Stimulated activated naive CD8-positive, alpha-beta T cell treated with anti-CD3 and anti-CD28 coated beads, Interleukin-15, amount 100 ng/mL, for 72 hours (primary cell): ENCODE measurements at regions not wholly inside any gene's neighbourhood (a gene's known extent, or its start where the extent isn't known, plus 50 kb on each side); places are given as distances from the start of the nearest gene placed in this dataset.

Experiments
- ATAC-seq: fragments of 150-1000 bp; cut with Tn5 transposase; 2 replicates; pipeline ENCODE4 v1.10.0; 2021; ENCODE audit warnings: mild to moderate bottlenecking, moderate library complexity
- DNase-seq, 2 donors: peaks; one replicate each; pipeline ENCODE4 v3.0.0; 2021 to 2022
- H3K27ac Mint-ChIP-seq, 2 donors: one replicate each; pipeline ENCODE4 v1.8.0; 2022; ENCODE audit warnings: mild to moderate bottlenecking in 2 of 2, mixed read lengths in 2 of 2, moderate library complexity in 2 of 2
- H3K27me3 Mint-ChIP-seq: one replicate; pipeline ENCODE4 v1.8.0; 2022; ENCODE audit warnings: mixed read lengths
- H3K4me1 Mint-ChIP-seq: one replicate; pipeline ENCODE4 v1.8.0; 2022; ENCODE audit warnings: mild to moderate bottlenecking, mixed read lengths
- H3K4me3 Mint-ChIP-seq, 2 donors: one replicate each; pipeline ENCODE4 v1.8.0; 2022; ENCODE audit warnings: mild to moderate bottlenecking in 2 of 2, mixed read lengths in 2 of 2, moderate library complexity in 1 of 2
- H3K9me3 Mint-ChIP-seq, 2 donors: one replicate each; pipeline ENCODE4 v1.8.0; 2022; ENCODE audit warnings: mixed read lengths in 2 of 2

DNA sequence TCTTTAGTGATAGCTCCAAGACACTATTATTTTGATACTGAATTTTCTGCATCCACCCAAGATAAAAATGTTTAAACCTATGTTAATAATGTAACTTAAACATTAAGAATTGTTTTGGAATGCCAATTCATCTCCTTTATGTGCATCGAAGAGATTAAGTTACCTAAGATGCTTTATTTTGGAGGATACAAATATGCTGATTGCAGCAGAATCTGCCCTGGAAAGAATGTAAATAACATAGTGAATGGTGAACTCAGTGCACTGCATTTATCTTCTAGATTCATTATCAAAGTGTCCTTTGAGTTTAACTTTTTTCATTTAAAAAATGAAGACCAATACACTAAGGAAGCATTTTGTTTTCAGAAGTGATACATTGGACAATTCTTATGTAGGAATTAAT lies 757.2 kb downstream of the MRPL39 start:
- no peaks in the 10 kb centered on the region for H3K27me3 Mint-ChIP-seq
- peaks cover 0 to 7% of the 10 kb centered on the region in 2 donors for H3K9me3 Mint-ChIP-seq
- ATAC-seq (no peak), DNase-seq (no peak)
- H3K4me1 Mint-ChIP-seq: no peaks in the 10 kb centered on the region
- no peak overlapping the region for H3K27ac Mint-ChIP-seq
- H3K4me3 Mint-ChIP-seq: no peak overlapping the region

DNA sequence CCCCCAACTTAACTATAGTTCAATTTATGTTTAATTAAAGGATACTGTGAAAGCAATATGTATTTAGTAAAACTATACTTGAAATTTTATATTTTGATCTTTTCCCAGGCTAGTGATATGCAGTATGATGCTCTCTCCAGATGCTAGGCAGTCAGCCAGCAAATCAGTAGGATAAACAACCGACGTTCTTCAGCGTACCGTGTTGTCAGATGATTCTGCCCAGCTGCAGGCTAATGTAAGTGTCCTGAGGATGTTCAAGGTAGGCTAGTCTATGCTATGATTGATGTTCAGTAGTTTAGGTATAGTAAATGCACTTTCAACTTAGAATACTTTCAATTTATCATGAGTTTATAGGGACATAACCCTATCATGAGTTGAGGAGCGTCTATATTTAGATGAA lies 762.6 kb downstream of the MRPL39 start:
- Mint-ChIP-seq H3K4me3 (no peak overlapping the region), H3K27me3 (no peaks in the 10 kb centered on the region), H3K4me1 (no peaks in the 10 kb centered on the region), H3K27ac (no peak overlapping the region), H3K9me3 (peaks cover 0 to 9% of the 10 kb centered on the region in 2 donors)
- no peak for DNase-seq
- ATAC-seq: no peak

DNA sequence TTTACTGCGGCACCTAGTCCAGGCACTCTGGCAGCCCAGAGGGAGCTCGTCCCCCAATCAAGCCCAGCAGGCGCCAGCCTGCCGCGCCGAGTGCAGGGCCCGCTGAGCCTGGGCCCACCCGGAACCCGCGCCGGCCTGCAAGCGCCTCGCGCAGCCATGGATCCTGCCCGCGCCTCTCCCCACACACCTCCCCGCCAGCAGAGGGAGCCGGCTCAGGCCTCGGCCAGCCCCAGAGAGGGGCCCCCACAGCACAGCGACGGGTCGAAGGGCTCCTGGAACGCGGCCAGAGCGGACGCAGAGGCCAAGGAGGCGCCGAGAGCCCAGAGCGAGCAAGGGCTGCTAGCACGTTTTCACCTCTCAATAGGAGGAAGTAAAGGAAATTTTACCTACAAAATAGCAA lies 767.0 kb downstream of the MRPL39 start:
- no peak overlapping the region for H3K4me3 Mint-ChIP-seq
- no peaks in the 10 kb centered on the region for H3K27me3 Mint-ChIP-seq
- DNase-seq: no peak

DNA sequence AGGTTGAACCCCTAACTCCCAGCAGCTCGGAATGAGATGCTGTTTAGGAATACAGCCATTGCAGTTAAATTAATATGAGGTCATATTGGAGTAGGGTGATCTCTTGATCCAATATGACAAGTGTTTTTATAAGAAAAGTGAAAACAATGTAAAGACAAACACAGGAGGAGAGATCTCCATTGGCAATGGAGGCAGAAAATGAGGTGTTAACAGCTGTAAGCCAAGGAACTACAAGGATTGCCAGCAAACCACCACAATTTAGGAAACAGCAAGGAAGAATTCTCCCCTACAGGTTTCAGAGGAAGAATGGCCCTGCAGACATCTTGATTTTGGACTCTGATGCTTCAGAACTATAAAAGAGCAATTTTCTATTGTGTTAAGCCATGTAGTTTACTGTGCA lies 774.3 kb downstream of the MRPL39 start:
- Mint-ChIP-seq H3K9me3 (no peaks in the 10 kb centered on the region), H3K4me1 (no peaks in the 10 kb centered on the region), H3K27ac (no peak overlapping the region), H3K27me3 (no peaks in the 10 kb centered on the region), H3K4me3 (no peak overlapping the region)
- ATAC-seq (no peak), DNase-seq (no peak)

More for the DNA sequence above, 767.0 kb downstream of the MRPL39 start:
- Mint-ChIP-seq H3K9me3 (peaks cover 5 to 17% of the 10 kb centered on the region in 2 donors), H3K4me1 (no peaks in the 10 kb centered on the region), H3K27ac (no peak overlapping the region)
- no peak for ATAC-seq

DNA sequence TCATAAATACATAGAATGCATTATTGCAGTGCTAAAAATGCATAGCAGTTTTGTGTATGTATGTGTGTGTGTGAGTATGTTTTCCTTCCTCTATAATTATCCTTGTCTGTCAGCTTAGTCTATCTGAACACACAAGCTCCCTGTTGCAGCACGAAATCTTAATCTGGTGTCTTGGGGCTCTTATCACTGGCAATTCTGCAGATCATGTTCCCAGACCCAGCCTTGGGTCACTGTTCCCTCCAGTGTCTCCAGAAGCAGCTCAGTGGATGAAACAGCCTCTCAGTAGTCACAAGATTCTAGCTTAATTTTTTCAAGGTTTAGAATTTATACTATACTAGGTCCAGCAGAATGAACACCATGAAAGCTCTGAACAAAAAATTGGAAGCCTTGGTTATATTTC lies 777.9 kb downstream of the MRPL39 start:
- H3K4me3 Mint-ChIP-seq: no peak overlapping the region
- no peaks in the 10 kb centered on the region for H3K9me3 Mint-ChIP-seq
- ATAC-seq (no peak), DNase-seq (no peak)
- no peak overlapping the region for H3K27ac Mint-ChIP-seq
- H3K27me3 Mint-ChIP-seq: no peaks in the 10 kb centered on the region
- no peaks in the 10 kb centered on the region for H3K4me1 Mint-ChIP-seq

DNA sequence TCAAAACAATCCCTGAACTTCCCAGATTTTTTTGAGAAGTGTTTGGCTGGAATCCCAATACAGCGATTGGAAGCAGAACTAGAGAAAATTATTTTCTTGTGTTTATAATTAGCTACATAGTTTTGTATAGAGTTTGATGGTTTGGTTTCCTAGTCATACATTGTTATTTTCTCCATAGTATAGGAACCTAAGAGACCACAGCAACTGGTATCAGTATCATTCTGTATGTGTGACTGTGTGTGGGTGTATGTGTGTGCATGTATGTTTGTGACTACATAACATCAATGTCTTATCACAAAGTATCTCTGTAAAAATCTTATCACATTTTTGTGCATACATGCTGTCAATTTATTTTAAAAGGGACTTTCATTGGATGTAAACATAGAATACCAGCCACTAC lies 780.5 kb downstream of the MRPL39 start:
- Mint-ChIP-seq H3K4me3 (no peak overlapping the region), H3K27ac (no peak overlapping the region), H3K27me3 (no peaks in the 10 kb centered on the region), H3K9me3 (no peaks in the 10 kb centered on the region), H3K4me1 (no peaks in the 10 kb centered on the region)
- DNase-seq (no peak), ATAC-seq (no peak)

DNA sequence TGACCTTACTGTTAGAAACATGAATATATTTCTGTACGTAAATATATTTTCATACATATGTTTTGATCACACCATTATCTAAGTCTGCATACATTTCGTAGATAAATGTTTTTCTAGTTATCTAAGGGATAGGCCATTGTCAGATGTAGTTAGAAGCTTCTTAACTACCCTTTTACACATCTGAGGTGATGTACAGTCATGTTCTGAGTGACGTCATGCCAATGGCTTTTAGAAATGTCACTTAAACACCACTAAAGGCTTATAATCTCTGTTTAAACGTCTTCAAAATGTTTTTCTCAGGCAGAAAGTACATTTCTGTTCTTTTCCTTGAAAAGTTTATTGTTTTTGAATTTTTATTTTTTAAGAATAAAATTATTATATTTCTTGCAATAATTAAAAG lies 781.9 kb downstream of the MRPL39 start:
- no peak for DNase-seq
- no peak for ATAC-seq
- Mint-ChIP-seq H3K4me1 (no peaks in the 10 kb centered on the region), H3K9me3 (no peaks in the 10 kb centered on the region), H3K27me3 (no peaks in the 10 kb centered on the region), H3K4me3 (no peak overlapping the region), H3K27ac (no peak overlapping the region)

DNA sequence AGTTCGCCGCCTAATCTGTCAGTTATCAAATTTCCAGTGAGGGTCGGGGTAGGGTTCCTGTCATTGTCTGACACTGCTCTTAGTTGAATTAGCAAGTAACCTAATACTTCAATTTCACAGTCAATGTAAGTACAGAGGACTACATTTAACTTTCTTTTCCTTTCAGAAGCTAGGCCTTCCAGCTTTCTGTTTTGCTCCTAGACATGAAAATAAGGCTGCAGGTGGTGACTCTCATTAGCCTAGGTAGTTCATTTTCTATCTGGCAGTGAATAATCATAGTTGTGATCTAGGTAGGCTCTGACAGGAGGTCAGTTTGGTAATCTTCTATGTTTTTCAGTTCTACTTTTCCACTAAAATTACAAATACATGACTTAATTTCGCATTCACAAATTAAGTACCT lies 783.1 kb downstream of the MRPL39 start:
- no peaks in the 10 kb centered on the region for H3K27me3 Mint-ChIP-seq
- H3K9me3 Mint-ChIP-seq: no peaks in the 10 kb centered on the region
- no peak for ATAC-seq
- no peak overlapping the region for H3K27ac Mint-ChIP-seq
- DNase-seq: no peak
- no peaks in the 10 kb centered on the region for H3K4me1 Mint-ChIP-seq
- no peak overlapping the region for H3K4me3 Mint-ChIP-seq

DNA sequence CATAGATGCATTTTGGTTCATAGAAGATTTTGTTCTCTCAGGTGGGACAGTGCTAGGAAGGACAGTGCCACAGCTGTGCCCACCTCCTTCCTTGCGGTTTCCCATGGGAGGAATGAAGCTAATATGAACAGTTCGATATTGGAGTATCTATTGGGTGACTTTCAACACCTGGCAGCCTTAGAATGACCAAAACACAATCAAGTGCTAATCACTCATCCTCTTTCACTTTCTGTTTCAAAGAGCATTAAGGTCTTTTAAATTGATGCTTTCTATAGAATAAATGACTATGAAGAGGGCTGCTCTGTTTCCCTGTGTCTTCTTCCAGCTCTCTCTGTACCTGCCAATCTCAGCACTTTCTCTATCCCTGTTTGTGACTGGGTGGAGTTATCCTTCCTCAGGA lies 784.0 kb downstream of the MRPL39 start:
- Mint-ChIP-seq H3K4me3 (no peak overlapping the region), H3K27me3 (no peaks in the 10 kb centered on the region), H3K4me1 (no peaks in the 10 kb centered on the region), H3K9me3 (no peaks in the 10 kb centered on the region), H3K27ac (no peak overlapping the region)
- no peak for ATAC-seq
- no peak for DNase-seq

DNA sequence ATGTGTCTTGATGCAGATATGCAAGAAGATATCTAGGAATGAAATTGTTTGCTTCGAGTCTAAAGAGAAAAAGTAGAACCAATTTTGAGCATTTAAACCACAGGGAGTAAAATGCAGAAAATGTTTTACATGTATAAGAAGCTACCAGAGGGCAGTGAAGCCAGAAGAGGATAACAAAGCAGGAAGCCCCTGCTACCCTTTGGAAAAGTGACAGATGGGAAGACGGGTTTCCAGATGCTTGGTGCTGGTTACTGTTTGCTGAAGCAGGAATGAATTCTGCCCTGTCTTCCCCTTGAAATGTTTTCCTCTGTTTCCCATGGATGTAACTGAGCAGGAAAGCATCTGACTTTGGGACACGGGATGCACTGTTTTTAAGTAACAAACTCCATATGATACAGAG lies 822.2 kb downstream of the MRPL39 start:
- ATAC-seq (no peak), DNase-seq (no peak)
- H3K27ac Mint-ChIP-seq: no peak overlapping the region
- no peaks in the 10 kb centered on the region for H3K27me3 Mint-ChIP-seq
- no peaks in the 10 kb centered on the region for H3K4me1 Mint-ChIP-seq
- no peak overlapping the region for H3K4me3 Mint-ChIP-seq
- H3K9me3 Mint-ChIP-seq: no peaks in the 10 kb centered on the region

DNA sequence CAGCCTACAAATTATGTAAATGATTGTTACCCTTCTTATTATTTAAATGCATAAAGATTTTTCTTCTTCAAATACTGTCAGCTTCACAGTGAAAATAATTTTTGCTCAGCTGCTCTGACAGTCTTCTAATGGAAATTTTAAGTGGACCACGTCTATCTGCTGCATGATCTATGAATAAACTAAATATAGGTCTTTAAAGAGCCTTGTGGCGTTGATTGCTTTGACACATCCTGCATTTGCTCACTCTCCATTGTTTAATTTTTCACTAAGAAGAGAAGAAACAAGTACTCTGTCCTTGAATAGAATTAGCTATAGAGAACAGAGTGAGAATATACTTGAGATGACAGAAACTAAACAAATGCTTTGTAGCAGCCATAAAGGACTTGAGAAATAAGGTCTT lies 826.1 kb downstream of the MRPL39 start:
- no peaks in the 10 kb centered on the region for H3K4me1 Mint-ChIP-seq
- H3K9me3 Mint-ChIP-seq: no peaks in the 10 kb centered on the region
- H3K27ac Mint-ChIP-seq: no peak overlapping the region
- no peak overlapping the region for H3K4me3 Mint-ChIP-seq
- no peaks in the 10 kb centered on the region for H3K27me3 Mint-ChIP-seq
- no peak for DNase-seq
- ATAC-seq: no peak

DNA sequence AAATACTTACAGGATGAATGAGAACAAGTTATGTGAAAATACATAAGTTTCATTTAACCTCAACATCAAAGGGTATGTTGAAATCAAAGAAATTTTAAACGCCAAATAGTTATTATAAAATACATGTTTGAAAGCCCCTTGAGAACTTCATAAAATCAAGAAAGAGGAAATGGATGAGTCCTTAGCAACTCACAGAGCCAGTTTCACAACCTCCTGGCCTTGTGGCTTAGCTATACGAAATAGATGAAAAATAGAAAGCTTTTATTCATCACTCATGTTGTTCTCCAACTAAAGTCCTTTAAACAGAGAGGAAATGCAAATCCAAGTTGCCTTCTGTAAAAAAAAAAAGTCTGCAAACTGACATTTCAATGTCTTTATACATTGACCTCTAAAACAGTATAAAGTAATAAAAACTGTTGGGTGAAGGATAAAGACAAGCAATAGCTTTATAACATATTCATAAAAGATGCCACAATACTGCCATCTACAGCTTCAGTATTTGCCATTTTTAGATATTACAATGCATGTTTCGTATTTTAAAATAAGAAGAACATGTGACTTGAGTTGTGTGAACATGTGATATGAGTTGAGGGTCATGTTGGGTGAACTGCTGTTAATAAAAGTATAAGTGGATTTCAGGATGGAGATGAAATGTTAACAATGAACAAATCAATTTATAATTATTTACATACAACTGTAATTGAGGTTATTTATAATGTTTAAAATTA lies 847.8 kb downstream of the MRPL39 start:
- Mint-ChIP-seq H3K27ac (no peak overlapping the region), H3K4me1 (no peaks in the 10 kb centered on the region), H3K9me3 (no peaks in the 10 kb centered on the region), H3K27me3 (no peaks in the 10 kb centered on the region), H3K4me3 (no peak overlapping the region)
- ATAC-seq: no peak
- no peak for DNase-seq

DNA sequence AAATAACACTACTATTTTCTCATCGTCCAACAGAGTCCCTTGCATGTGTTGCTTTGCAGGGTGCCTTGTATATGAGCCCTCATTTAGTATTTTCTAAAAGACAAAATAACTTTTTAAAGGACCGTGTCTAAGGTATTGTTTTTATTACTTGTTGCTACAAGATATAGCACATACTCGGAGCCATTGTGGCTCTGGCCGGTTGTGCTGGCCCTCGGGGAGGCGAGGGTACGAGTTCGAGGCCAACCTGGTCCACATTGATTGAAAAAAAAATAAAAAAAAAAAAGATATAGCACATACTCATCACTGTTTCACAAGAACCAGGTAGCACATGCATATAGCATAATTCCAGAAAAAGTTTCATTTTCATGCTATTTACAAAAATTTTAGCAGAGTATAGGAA lies 869.2 kb downstream of the MRPL39 start:
- Mint-ChIP-seq H3K27me3 (no peaks in the 10 kb centered on the region), H3K9me3 (no peaks in the 10 kb centered on the region), H3K4me3 (no peak overlapping the region), H3K27ac (no peak overlapping the region), H3K4me1 (no peaks in the 10 kb centered on the region)
- DNase-seq (no peak), ATAC-seq (no peak)

DNA sequence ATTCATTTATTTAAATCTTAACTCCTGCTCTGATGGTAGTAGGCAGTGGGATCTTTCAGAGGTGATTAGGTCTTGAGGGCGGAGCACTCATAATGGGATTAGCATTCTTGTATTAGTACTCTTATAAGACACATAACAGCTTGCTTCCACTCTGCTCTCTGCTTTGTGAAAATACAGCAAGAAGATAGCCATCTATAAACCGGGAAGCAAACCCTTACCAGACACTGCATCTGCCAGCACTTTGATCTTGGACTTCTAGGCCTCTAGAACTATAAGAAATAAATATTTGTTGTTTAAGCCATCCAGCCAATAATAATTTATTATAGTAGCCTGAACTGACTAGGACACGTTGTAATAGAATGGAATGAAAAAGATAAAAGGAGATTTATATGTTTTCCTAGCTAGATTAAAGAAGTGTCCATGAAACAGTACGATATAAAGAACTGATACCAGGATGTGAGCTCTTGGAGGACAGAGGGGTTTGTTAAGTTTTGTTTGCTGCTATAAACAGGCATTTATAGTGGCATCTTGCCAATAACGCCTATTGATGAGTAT lies 869.9 kb downstream of the MRPL39 start:
- ATAC-seq: no peak
- no peak for DNase-seq
- H3K27me3 Mint-ChIP-seq: no peaks in the 10 kb centered on the region
- H3K4me1 Mint-ChIP-seq: no peaks in the 10 kb centered on the region
- no peaks in the 10 kb centered on the region for H3K9me3 Mint-ChIP-seq
- no peak overlapping the region for H3K4me3 Mint-ChIP-seq
- H3K27ac Mint-ChIP-seq: no peak overlapping the region

DNA sequence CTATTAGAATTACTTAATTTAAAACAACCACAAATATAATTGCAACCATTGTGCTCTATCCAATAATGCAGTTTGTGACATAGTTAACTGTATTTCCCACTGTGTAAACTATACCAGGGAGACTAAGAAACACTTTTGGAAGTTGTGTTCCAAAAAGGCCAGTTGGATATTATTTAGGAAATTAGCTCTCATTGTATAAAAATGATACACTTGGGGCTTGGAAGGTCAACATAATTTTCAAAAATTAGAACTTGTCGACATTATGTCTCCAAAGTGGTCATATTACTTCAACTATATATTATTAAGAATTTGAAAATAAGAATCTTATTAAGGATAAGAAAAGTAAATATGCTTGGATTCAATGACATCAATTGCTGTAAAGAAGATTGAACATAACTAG lies 876.6 kb downstream of the MRPL39 start:
- ATAC-seq (no peak), DNase-seq (no peak)
- H3K9me3 Mint-ChIP-seq: no peaks in the 10 kb centered on the region
- no peak overlapping the region for H3K27ac Mint-ChIP-seq
- H3K4me3 Mint-ChIP-seq: no peak overlapping the region
- H3K27me3 Mint-ChIP-seq: no peaks in the 10 kb centered on the region
- no peaks in the 10 kb centered on the region for H3K4me1 Mint-ChIP-seq

DNA sequence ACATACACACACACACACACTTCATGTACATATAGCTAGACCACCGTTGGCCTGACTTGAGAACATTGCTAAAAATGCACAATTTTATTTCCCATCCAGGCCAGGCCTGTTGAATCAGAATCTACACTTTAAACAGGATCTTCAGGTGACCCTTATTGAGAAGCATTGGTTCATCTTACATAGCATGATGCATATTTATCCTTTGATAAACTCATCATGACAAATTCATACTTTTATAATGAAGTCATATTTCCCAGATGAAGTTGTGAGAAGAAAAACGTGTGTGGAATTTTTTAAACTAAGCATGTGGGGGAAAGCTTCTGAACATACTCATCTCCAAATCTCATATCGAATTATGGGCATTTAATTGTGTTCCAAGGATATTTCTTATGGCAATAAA lies 877.7 kb downstream of the MRPL39 start:
- no peak overlapping the region for H3K27ac Mint-ChIP-seq
- no peak overlapping the region for H3K4me3 Mint-ChIP-seq
- no peaks in the 10 kb centered on the region for H3K4me1 Mint-ChIP-seq
- H3K9me3 Mint-ChIP-seq: no peaks in the 10 kb centered on the region
- DNase-seq (no peak), ATAC-seq (no peak)
- H3K27me3 Mint-ChIP-seq: no peaks in the 10 kb centered on the region

DNA sequence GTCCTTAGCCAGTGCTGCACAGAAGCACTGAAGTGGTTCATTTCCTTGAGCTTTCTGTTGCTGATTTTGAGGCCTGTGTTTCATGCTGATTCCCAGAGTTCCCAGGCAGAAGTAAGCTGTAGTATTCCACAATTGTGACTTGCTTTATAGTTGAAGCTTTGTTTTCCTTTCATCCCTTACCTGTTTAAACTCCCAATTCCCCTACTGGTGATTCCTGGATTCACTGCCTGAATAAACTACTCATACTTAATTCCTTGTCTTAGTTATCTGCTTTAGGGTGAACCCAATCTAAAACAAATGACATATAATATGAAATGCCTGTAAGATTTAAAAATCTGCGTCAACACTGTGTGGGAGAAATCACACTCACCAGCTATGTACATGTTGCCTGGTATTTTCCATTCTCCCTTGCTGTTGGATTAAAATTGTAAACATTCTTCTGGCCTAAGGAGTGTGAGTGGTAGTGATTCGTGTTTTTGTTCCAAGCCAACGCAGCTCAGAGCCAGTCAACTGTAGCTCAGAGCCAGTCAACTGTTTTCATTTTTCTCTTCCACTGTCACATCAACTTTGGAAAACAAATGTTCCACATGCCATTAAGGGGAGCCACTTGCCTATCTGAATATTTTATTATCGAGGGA lies 879.4 kb downstream of the MRPL39 start:
- ATAC-seq: no peak
- no peak overlapping the region for H3K4me3 Mint-ChIP-seq
- no peaks in the 10 kb centered on the region for H3K27me3 Mint-ChIP-seq
- no peaks in the 10 kb centered on the region for H3K4me1 Mint-ChIP-seq
- DNase-seq: no peak
- peak overlapping the region in 1 of 2 donors; percentile 59 for H3K27ac Mint-ChIP-seq
- H3K9me3 Mint-ChIP-seq: no peaks in the 10 kb centered on the region
